Urothelium cell line (cell line): ENCODE measurements at regions not wholly inside any gene's neighbourhood (a gene's known extent, or its start where the extent isn't known, plus 50 kb on each side); places are given as distances from the start of the nearest gene placed in this dataset.
A peak's percentile ranks its signal among the peaks of the same experiment; 100 is the strongest.

ENCODE experiments used
- DNase-seq: peaks from one replicate; pipeline ENCODE4 v3.0.0; 2011; ENCODE audit warnings: low spot score, mixed read lengths
- FAIRE-seq: peaks from 2 replicates; lab custom pipeline; 2011; peaks lifted over from hg19 to GRCh38; lab: Jason Lieb, UNC

DNA sequence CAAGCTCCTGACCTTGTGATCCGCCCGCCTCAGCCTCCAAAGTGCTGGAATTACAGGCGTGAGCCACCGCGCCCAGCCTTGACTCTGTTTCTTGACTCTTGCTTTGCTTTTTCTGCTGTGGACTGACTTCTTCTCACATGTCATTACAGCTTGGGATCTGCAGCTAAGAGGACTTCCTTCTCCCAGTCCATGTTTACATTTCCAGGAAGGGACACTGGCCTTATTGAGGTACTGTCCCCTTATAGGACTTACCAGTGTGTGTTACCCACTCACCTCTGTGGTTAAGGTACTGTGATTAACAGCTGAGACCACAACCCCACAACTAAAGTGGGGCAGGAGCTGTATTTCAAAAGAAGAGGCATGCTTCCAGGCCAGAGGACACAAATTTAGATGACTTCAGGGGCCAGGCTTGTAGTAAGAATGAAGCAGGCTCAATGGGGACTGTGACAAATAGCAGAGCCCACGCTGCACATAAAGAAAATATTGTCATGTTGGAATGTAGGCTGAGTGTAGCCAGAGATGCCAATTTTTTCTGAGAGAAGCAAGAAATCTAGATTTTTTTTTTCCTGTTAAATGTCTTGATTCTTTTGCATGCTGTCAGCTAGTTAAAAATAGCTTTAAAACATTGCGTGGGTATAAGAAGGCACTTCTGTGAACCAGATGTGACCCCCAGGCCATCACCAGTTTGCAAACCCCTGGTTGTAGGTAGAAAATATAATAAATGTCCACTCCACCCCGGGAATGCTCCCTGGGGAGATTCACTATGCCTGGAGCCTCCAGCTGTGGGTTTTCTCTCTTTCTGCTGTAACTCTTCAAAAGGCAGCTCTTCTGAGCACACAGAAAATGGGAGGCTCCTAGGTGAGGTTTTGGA lies 75.0 kb downstream of the PTPDC1 start:
- DNase-seq (no peak), FAIRE-seq (no peak)

DNA sequence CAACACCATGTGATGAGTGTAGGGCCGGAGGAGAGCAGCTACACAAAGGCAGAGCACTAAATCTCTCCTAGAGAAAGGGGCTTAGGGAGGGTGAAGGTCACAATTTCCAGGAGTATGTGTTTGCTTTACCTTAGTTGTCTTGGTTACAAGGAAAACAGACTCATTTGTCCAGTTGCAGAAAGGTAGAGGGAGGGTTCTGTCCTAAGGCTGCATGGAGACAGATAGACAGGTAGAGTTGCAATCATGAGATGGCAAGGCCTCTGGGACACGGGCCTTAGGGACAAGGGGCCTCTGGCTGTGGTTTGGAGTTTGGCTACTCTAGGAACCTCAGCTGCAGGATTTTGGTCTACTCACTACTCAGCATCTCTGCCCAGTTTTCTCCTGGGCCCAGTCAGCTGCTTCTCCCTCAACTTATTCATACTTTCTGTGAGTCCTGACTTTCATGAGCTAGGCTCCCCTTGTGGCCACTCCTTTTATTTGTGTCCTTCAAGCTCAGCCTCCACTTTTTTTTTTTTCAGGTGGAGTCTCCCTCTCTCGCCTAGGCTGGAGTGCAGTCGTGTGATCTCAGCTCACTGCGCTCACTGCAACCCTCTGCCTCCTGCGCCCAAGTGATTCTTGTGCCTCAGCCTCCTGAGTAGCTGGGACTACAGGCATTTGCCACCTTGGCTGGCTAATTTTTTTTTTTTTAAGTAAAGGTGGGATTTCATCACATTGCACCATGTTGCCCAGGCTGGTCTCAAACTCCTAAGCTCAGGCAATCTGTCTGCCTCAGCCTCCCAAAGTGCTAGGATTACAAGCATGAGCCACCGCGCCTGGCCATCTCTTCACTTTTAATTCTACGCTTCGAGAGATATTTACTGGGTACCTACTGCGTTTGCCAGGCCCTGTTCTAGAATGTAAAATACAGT lies 76.6 kb downstream of the PTPDC1 start:
- DNase-seq (no peak), FAIRE-seq (no peak)

DNA sequence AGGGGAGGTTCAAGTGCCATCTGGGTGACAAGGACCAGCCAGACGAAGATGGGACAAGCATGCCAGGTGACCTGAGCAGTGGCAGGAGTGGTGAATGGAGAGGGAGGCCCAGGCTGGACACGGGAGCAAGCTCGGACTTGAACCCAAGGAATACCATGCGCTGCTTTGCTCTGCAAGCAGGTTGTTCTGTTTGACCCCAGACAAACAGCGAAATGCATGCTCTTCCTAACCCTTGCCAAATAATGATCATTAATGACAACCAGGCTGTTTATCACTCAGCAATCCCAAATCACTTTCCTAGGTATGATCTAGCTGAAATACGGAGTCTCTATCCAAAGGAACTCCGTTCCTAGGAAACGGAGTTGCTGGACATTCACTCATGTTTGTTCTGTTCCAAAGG lies 77.4 kb downstream of the PTPDC1 start:
- DNase-seq (no peak), FAIRE-seq (no peak)

DNA sequence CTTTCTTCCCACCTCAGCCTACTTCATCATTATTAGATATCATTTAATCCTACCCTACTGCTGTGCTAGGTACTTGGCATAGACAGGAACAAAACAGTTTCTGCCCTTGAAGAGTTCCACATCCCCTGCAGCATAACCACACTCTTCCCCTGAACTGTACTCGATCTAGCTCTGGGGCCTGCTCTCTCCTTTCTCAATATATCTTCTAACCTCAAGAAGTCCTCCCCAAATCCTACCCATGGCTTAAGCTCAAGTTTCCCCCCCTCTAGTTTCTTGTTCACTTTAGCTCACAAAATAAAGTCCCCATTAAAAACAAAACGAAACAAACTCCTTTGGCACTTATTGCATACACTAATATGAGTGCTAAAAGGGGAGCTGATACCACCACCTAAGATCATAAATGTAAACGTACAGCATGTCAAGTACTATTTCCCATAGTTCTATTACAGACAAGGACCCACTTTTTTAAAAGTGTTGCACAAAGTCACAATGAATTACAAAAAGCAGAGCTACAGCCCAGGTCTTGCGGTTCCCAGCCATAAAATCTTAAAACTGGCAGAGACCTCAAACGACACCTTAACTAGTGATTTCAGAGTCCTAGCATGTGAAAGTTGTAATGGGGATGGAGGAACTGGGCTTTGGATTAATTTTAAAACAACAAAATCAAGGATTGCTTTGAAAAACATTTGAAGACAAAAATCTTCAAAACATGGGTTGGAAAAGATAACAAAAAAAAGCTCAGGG lies 80.7 kb downstream of the PTPDC1 start:
- no peak for DNase-seq
- no peak for FAIRE-seq

DNA sequence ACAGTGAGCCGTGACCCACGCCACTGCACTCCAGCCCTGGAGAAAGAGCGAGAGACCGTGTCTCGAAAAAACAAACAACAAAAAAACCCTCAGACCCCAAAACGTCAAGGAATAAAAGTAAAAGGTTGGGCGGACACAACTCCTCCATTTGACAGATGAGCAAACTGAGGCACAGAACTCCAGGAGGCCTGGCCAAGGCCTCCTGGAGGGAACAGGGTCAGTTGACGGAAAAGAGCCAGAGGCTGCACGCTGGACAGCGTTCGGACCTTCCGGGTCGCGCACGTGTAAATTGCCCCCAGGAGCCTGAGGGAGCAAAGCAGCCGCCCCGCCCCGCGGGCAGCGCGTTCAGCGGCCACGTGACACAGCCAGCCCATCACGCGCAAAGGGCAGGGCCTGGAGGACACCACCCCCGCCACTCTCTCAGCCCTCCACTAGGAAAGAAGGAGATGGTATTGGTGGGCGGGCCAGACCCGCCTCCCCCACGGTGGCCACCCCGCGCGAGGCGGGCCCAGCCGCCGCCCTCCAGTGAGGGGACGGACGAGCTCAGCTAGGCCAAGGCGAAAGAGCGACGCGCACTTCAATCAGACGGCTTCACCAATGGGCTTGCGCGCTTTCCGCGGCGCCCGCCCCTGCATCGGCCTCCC lies 81.5 kb downstream of the PTPDC1 start:
- FAIRE-seq, result peak; percentile 84
- peak; percentile 98 for DNase-seq

DNA sequence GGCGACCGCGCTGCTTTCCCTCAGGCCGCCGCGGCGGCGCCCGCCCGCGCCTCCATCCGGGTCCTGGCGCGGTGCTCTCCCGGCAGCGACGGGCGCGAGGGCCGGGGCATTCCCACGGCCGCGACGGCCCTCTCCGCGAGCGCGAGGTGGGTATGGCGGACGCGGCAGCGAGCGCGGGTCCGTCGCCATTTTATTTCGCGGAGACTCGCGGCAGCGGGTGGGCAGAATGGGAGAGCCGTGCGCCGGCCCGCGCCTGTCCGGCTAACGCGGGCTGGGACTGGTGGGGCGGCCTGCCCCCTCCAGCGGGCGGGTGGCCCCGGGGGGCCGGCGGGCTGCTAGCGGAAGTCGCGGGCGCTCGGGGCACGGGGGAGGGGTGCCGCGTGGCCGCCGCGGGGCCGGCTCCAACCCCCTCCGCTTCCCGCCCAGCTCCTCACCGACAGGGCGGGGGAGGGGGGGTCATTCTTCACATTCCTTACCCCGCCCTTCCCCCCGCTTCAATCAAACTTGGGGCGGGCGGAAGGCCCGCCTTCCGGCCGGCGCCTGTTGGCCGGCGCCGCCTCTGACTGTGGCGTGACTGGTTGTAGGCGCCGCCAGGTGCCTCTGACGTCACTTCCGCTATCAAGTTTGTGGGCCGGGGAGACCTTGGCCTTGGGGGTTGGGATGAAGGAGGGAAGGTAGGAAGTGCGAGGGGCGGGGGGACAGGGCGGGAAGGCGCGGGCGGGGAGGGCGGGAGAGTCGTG lies 82.1 kb downstream of the PTPDC1 start:
- peak; percentile 77 for FAIRE-seq
- peak; percentile 97 for DNase-seq

DNA sequence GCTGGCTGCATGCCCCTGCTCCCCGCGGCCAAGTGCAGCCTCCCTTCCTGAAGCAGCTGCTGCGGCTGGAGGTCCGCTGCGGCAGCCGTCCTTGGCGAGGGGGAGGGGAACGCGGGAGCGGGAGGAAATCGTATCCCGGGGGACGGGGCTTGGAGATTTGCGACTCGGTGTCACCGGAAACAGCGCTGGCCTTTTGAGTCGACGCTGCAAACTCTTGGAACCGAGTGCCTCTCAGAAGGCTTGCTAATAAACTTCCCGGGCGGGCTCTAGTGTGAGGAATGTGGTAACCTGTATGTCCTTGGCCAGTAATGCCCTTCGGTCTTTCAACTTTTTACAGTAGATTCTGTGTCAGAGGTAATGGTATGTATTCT lies 82.7 kb downstream of the PTPDC1 start:
- DNase-seq (no peak), FAIRE-seq (no peak)

DNA sequence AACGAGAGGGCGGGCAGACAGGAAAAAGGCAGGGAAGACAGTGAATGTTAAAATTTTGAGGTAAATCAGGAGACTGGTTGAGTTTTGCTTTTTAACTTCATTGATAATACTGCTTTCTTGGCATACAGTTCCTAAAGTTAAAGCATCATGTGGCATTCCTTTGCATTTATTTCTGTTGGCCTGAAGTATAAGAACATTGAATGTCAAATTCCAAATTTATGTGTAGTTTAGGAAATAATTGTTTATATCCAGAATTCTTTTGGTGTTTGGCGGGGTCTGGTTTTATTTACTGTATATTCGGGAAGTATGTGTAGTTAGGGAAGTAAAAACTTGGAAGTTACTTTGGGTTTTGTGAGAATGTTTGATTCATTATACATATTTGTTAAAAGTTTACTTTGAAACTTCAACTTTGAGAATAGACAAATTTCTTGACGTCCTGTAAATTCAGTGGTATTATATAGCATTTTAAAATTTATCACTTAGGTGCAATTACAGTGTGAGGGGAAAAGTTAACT lies 83.2 kb downstream of the PTPDC1 start:
- no peak for DNase-seq
- no peak for FAIRE-seq

DNA sequence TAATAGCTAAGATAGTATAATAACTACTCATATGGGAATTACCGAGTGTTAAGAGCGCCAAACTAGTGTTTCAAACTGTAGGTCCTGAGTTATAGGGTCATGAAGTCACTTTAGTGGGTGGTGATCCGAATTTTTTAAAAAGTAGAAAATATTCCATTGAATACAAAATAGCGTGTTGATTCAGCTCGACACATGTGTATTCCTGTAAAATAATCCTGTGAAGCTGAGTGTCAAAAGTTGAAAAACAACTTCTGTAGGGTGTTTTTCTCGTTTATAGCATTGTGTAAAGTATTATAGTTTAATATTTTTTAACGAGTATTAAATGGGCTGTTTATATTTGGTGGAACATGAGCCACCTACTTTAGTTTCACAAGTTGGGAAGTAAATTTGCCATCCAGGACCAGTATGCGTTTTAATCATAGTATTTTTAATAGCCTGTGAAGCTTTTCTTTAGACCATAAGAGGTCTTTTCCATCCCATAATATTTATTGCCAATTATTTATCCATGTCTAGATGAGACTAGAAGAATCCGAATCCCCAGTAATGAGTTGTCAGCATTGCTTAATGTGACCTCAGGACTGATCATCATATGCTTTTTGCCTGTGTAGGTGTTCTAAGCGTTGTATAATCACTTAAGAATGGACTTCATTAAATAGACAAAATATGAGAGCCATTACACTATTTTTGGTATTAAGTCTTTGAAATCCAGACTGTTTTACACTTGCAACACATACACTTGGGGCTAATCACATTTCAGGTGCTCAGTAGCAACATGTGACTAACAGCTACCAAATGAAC lies 84.1 kb downstream of the PTPDC1 start:
- no peak for DNase-seq
- FAIRE-seq, result no peak

DNA sequence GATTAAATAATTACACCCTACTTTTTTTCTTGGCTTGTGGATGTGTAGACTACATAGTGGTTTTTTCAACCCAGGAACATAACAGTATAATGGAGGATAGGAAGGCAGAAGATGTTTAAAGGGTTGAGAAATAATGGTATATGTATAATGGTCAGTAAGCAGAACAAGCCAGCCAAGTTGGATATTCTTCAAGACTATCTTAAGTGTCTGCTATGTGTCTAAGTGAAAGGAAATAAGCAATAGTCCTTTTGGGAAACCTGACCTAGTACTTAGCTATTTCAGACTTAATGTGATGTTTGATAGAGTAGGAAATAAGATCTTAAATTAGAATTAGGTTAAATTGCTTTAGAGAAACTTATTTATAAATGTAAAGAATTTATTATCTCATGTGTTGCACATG lies 85.7 kb downstream of the PTPDC1 start:
- DNase-seq (no peak), FAIRE-seq (no peak)

DNA sequence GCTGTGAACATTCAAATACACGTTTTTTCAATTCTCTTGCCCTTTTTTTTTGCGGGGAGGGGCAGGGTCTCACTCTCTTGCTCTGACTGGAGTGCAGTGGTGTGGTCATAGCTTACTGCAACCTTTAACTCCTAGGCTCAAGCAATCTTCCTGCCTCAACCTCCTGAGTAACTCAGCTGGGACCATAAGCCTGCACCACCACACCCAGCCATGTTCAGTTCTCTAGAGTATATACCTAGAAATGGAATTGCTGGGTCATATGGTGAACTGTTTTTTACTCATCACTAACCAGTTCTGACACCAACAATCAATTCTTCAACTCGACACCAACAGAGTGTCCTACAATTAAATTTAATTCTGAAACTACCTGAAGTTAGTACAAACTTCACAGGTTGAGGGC lies 85.5 kb upstream of the ZNF169 start:
- no peak for DNase-seq
- FAIRE-seq, result no peak

DNA sequence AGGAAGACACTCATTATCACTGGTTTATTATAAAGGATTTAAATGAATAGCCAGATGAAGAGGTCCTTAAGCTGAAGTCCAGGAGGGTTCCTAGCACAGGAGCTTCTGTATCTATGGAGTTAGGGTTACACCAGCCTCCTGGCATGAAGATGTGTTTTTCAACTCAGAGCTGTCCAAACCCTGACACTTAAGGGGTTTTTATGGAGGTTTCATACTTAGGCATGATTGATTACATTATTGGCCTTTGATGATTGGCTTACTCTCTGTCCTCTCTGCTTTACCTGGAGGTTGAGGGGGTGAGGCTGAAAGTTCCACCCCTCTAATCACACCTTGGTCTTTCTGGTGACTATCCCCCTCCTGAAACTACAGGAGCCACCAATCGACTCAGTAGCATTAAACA lies 84.9 kb upstream of the ZNF169 start:
- DNase-seq (no peak), FAIRE-seq (no peak)

DNA sequence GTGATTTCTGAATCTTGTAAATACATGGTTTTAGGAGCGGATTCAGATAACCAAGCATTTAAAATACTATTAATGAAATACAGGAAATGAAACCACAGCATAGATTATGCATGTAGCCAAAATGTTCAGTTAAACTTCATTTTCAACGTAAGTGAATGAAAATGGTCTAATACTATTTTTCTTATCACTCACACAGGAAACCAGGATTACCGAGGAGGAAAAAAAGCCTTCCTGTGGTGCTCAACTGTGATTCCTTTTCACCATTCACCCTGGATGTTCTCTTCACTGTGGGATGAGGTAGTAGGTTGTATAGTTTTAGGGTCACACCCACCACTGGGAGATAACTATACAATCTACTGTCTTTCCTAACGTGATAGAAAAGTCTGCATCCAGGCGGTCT lies 83.4 kb upstream of the ZNF169 start:
- FAIRE-seq (no peak), DNase-seq (no peak)

DNA sequence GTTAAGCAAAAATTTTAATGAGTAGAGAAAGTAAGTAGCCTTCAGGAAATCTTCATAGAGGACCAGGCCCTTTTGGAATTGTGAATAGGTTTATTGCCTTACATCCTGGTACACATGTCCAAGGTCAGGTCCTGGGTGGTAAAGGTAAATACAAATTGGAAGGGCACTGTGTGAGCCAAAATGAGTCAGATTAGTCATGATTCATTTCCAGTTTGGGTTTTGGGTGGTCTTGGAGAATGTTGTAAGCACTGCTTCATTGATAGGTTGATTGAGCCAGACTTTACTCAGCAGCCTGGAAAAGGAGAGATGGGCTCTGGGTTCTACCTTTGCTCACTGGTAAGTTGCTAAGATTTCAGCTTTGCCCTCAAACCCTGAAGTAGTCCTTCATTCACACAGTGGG lies 82.5 kb upstream of the ZNF169 start:
- FAIRE-seq, result no peak

DNA sequence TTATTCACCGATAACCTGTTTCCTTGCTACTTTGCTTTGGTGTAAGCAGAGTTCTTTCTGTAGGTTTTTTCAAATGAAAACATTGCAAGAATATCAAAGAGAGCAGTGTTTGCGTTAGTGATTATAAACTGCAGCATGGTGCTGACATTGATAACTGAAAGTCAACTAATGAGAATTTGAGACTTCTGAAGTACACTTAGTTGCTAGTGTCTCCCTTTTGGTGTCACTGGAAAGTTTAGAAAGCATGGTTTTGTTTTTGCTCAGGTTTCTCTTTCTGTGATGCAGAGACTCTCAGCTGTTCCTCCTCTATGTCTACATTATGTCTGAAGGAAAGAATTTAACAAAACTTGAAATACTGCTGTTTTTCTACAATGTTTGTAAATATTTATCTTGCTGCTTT lies 80.2 kb upstream of the ZNF169 start:
- FAIRE-seq, result no peak
- DNase-seq, result no peak

More for the DNA sequence above, 82.5 kb upstream of the ZNF169 start:
- DNase-seq, result no peak

DNA sequence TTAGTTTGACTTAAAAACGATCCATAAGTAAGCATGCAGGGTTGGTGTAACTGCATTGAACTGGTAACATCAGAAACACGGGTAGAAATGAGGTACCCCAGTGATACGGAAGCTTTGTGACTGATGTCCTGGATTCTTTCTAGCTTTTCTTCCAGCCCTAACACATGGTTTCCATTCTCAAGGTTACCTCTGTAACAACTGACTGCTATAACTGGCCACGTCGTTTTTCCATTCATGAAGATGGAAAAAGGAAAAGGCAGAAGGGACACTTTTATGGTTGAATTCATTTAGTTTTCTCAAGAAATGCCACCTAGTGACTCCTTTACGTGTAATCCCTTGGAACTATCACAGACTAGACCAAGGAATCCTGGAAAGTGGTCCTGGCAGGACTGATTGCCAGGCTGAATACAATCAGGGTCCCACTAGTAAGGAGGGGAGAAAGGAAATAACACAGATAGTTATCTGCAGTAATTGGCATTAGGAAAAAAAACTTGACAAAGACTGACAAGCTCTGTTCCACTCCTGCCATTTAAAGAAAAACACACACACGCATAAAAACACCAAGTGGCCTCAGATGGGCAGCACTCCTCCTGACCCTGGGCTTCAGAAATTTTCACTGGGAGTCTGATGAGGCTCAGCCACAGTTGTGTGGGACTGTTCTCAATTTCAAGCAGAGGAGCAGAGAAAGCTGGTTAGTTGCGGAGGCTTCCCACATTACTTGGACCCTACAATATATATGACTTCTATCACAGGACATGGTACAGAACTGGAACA lies 77.5 kb upstream of the ZNF169 start:
- FAIRE-seq, result no peak
- DNase-seq, result no peak

DNA sequence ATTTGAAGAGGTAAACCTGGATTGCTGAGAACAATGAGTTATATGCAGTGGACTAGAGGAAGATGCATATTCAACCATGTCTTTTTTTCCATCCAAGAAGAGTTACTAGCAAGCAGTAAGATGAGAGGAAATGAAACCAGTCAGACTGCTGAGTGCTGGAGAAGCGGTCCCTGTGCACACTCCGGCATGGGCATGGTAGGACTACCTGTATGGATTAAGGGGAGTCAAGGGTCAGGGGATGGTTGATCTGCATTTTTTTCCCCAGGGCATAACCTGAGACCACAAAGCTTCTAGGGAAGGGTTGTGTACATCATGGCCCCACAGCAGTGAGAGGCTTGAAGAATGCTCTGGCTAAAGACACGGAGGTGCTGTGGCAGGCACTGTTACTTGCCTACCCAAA lies 76.6 kb upstream of the ZNF169 start:
- DNase-seq, result no peak

DNA sequence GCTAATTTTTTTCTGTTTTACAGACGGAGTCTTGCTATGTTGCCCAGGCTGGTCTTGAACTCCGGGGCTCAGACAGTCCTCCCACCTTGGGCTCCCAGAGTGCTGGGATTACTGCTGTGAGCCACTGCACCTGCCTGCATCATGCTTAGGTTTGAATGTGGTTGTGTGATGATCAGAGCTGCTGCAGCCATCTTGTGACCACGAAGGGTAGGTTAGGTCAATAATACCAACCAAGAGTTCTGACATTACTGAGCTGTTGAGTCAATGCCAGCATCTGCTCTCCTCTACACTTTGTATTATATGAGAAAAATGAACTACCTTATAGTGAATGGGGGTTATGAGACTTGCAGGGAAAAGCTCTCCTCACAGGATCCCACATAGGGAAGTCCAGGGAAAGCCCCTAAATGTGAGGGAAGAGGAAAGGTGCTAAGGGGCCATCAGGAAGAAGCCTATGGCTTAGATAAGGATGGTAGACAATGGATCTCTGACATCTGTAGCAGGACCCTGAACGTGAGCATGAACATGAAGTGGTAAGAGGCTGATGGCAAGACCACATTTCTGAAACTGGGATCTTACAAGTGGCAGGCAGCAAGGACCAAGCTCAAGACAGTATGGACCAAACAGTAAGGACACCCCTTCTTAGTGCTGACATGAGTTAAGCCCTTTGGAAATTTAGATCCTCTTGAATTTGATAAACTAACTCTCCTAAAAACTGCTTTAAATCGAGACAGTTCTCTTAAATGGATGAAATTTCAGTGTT lies 75.7 kb upstream of the ZNF169 start:
- DNase-seq (no peak), FAIRE-seq (no peak)

More for the DNA sequence above, 76.6 kb upstream of the ZNF169 start:
- no peak for FAIRE-seq
